ENCODE measurements at regions not wholly inside any gene's neighbourhood (a gene's known extent, or its start where the extent isn't known, plus 50 kb on each side); places are given as distances from the start of the nearest gene placed in this dataset.

DNA sequence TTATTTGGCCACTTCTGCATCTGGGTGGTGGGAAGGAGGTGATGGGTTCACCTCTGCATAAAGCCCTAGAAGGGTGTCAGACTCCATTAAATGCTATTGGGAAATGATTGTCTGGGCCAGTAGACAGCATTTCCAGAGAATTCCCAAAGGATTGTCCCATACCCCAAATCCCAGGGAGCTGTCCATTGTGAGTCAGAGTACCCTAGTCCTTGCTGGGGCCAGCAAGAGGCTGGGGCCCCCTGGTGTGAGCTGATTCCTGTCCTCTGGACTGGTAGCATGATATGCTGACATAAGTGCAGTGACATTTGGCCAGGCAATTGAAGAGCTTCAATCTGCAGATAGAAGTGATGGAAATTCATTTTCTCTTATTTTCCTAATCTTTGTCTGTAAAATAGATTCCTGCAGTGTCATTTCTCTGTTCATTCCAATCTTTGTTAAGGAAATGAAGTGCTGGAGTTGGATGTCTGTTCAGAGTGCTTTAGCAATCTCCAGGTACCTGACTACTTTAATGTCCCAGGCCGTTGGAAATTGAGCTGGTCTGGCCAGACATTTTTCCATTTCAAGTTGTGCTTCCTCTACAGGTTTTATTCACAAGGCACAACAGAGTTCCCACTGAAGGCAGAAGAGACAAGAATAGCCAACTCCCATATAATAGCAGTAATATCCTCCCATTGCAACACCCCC is 91.2 kb downstream of the RPLP1 start:
- TF ChIP-seq CTCF (IDR thresholded peaks at IDR 0.05) (no peak), POLR2AphosphoS5 (IDR thresholded peaks at IDR 0.05) (no peak), POLR2A (IDR thresholded peaks at IDR 0.05; ENCODE audit: low read depth) (no peak), EP300 (IDR thresholded peaks at IDR 0.05) (no peak)

Measured in esophagus muscularis mucosa (tissue), 4 donors.